22Rv1 (cell line): ENCODE measurements at regions not wholly inside any gene's neighbourhood (a gene's known extent, or its start where the extent isn't known, plus 50 kb on each side); places are given as distances from the start of the nearest gene placed in this dataset.

ENCODE experiments used
- CTCF ChIP-seq: fragments of 450-650 bp; IDR thresholded peaks from 2 replicates; pipeline ENCODE4 v1.5.1; 2017; ENCODE audit warnings: mild to moderate bottlenecking
- ZFX ChIP-seq: fragments of 450-650 bp; IDR thresholded peaks from 2 replicates; pipeline ENCODE4 v1.6.1; 2017; ENCODE audit warnings: antibody characterized with exemption, borderline replicate concordance

- TF ChIP-seq CTCF (no peak), ZFX (no peak)
These were observed 61.3 kb upstream of the HAAO start for GRCh38 chr2:42853549-42854206.
